Calu3 (cell line): ENCODE measurements at regions not wholly inside any gene's neighbourhood (a gene's known extent, or its start where the extent isn't known, plus 50 kb on each side); places are given as distances from the start of the nearest gene placed in this dataset.

Experiments used
- BruUV-seq: library from RNA; stranded (reverse); fragments of 400-500 nt; replicated peaks from 2 replicates; lab custom pipeline; 2021; lab: Mats Ljungman, UMichigan
- CTCF ChIA-PET: fragments of 300-600 bp; sonication (Branson Sonifier 250); formaldehyde crosslinking; loops from one replicate; lab custom pipeline; 2022; ENCODE audit warnings: antibody characterized with exemption; lab: Charles Lee
- DNase-seq: peaks from one replicate; pipeline ENCODE4 v3.0.0; 2022
- H3K27ac Mint-ChIP-seq: one replicate; pipeline ENCODE4 v1.8.0; 2022; ENCODE audit warnings: mixed read lengths; ENCODE audit not compliant: unreplicated experiment
- H3K27me3 Mint-ChIP-seq: one replicate; pipeline ENCODE4 v1.8.0; 2022; ENCODE audit warnings: mixed read lengths; ENCODE audit not compliant: unreplicated experiment
- H3K36me3 Mint-ChIP-seq: one replicate; pipeline ENCODE4 v1.8.0; 2022; ENCODE audit warnings: mild to moderate bottlenecking, moderate library complexity, mixed read lengths; ENCODE audit not compliant: insufficient read depth, unreplicated experiment
- H3K4me1 Mint-ChIP-seq: one replicate; pipeline ENCODE4 v1.8.0; 2022; ENCODE audit warnings: mild to moderate bottlenecking, low read depth, mixed read lengths; ENCODE audit not compliant: unreplicated experiment
- H3K4me3 Mint-ChIP-seq: one replicate; pipeline ENCODE4 v1.8.0; 2022; ENCODE audit warnings: mild to moderate bottlenecking, low read depth, moderate library complexity, mixed read lengths; ENCODE audit not compliant: unreplicated experiment
- H3K9me3 Mint-ChIP-seq: one replicate; pipeline ENCODE4 v1.8.0; 2022; ENCODE audit warnings: low read depth, mixed read lengths; ENCODE audit not compliant: unreplicated experiment
- CTCF ChIP-seq: fragments of 200-600 bp; IDR thresholded peaks from one replicate; pipeline ENCODE4 v1.8.0; 2022; ENCODE audit warnings: antibody characterized with exemption; ENCODE audit not compliant: unreplicated experiment
- intact Hi-C: fragments of 100-400 bp; cut with micrococcal nuclease; formaldehyde crosslinking; loops from one replicate; pipeline ENCODE4 v1.10.0; 2022; ENCODE audit not compliant: unreplicated experiment

DNA sequence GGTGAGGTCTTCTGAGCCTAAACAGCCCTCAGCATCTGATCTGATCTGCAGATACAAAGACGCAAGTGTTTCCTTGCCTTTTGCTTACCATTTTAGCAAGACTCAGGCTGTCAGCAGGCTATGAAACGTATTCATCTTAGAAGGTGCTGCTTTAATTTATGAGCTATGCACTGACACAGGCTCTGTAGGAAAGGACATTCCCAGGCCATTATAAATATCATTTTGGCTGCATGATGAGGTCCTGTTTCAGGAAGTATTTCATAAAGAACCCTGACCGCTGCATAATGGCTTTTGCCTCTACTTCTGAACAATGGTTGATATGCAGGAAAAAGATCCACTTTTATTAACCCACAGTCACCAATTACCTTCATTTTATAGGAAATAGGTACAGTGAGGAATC is 98.4 kb upstream of the CAST start:
- Mint-ChIP-seq H3K27me3 (peaks cover 29% of the 10 kb centered on the region), H3K4me1 (peaks cover 8% of the 10 kb centered on the region), H3K36me3 (no peaks in the 10 kb centered on the region), H3K27ac (no peak overlapping the region), H3K4me3 (no peak overlapping the region), H3K9me3 (no peaks in the 10 kb centered on the region)
- CTCF ChIA-PET = no interaction called here
- no peak for DNase-seq
- intact Hi-C loops = no loop called here
- BruUV-seq = no TSS peak
- no peak for TF ChIP-seq CTCF

GRCh38 chr5:96565582-96566265 is 96.5 kb upstream of the CAST start:
- Mint-ChIP-seq H3K27me3 (peaks cover 34% of the 10 kb centered on the region), H3K4me1 (peaks cover 8% of the 10 kb centered on the region), H3K36me3 (no peaks in the 10 kb centered on the region), H3K27ac (no peak overlapping the region), H3K4me3 (no peak overlapping the region), H3K9me3 (no peaks in the 10 kb centered on the region)
- intact Hi-C loops = no loop called here
- DNase-seq = no peak
- no peak for TF ChIP-seq CTCF
- BruUV-seq = no TSS peak
- CTCF ChIA-PET = no interaction called here

DNA sequence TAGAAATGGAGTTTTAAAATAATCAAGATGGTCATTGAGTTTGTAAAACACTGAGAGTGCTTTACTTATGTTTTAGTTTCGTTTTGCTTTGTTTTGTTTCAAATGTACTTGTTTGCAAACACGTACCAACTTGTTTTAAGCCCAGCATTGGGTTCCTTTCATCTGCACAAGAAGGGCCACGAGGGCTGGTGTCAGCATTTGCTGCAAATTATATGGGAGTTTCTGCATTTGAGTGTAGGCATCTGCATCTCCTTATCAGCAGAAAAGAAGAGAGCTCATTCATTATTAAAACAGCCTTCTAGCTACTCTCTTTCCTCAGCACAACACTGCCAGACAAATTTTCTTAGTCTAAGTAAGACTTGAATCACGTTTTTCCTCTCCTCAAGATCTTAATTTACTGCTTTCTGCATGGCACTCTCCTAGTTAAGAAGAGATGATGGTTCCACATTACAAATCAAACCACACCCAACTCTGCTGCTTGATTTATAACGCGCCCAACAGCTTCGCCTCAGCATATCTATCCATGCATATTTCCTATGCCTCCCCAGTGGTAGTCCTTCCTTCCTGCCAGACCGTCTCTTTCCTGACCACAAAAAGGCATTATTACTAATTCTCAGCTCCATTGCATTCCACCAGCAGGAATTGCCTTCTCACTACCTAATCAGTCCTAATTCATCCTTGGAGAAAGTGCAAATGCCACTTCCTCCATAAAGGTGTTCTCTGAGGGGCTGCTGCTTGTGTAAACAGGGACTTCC is 95.2 kb upstream of the CAST start:
- Mint-ChIP-seq H3K9me3 (no peaks in the 10 kb centered on the region), H3K4me3 (no peak overlapping the region), H3K27me3 (peaks cover 43% of the 10 kb centered on the region), H3K27ac (no peak overlapping the region), H3K36me3 (no peaks in the 10 kb centered on the region), H3K4me1 (peaks cover 8% of the 10 kb centered on the region)
- no peak for DNase-seq
- no TSS peak for BruUV-seq
- intact Hi-C loops = no loop called here
- CTCF ChIA-PET = no interaction called here
- TF ChIP-seq CTCF = no peak

- intact Hi-C loops = no loop called here
- Mint-ChIP-seq H3K27ac (no peak overlapping the region), H3K4me3 (no peak overlapping the region), H3K36me3 (no peaks in the 10 kb centered on the region), H3K4me1 (peaks cover 16% of the 10 kb centered on the region), H3K9me3 (no peaks in the 10 kb centered on the region), H3K27me3 (peaks cover 43% of the 10 kb centered on the region)
- CTCF ChIA-PET = interaction anchor here (0.5 kb wide), 1 partner anchor 896 kb away, joined by 3 read pairs; no protein-coding TSS in a partner anchor
- no peak for TF ChIP-seq CTCF
- no TSS peak for BruUV-seq
- no peak for DNase-seq
Observed at GRCh38 chr5:96569332-96569731, 92.8 kb upstream of the CAST start.
